ENCODE measurements at regions not wholly inside any gene's neighbourhood (a gene's known extent, or its start where the extent isn't known, plus 50 kb on each side); places are given as distances from the start of the nearest gene placed in this dataset.

GRCh38 chr6:164229716-164230115, 815.2 kb downstream of the QKI start:
- Histone ChIP-seq H3K4me1 (ENCODE audit: control insufficient read depth in 1 of 2, insufficient read depth in 2 of 2, low read length in 2 of 2) (no peaks in the 10 kb centered on the region), H3K79me2 (ENCODE audit: insufficient read depth, low read length) (no peaks in the 10 kb centered on the region), H3K4me3 (replicated peaks in 1 of 2; ENCODE audit: low read depth in 1 of 2, low read length in 2 of 2) (no peak overlapping the region), H3K9ac (ENCODE audit: low read length) (no peak overlapping the region), H3K27me3 (ENCODE audit: insufficient read depth, low read length) (no peaks in the 10 kb centered on the region), H3K9me3 (ENCODE audit: control insufficient read depth in 1 of 2, insufficient read depth in 1 of 2, low read depth in 1 of 2, low read length in 2 of 2) (peaks cover 0 to 7% of the 10 kb centered on the region in 2 experiments; a peak in 2 of 4 replicates), H4K20me1 (ENCODE audit: insufficient read depth) (no peaks in the 10 kb centered on the region), H2AFZ (ENCODE audit: low read depth, low read length, poor library complexity, severe bottlenecking) (no peak overlapping the region), H3K9me2 (ENCODE audit: insufficient read depth) (no peaks in the 10 kb centered on the region), H3K36me3 (ENCODE audit: control insufficient read depth in 1 of 2, insufficient read depth in 2 of 2, low read length in 2 of 2) (no peaks in the 10 kb centered on the region), H3K27ac (ENCODE audit: low read depth, low read length) (no peak overlapping the region), H3K4me2 (ENCODE audit: low read length) (no peak overlapping the region)
- RAD21 ChIA-PET (ENCODE audit: low non-redundant PET in 1 of 2, low total read pairs in 2 of 2, uncharacterized antibody in 2 of 2, unreplicated experiment in 2 of 2): no interaction called here
- DNase-seq (ENCODE audit: low read depth, low spot score) (no peak), ATAC-seq (no peak)
- CTCF ChIA-PET: no interaction called here
- intact Hi-C loops (cut with micrococcal nuclease): no loop called here
- TF ChIP-seq TCF7L2 (IDR thresholded peaks at IDR 0.05; ENCODE audit: borderline replicate concordance, extremely low read depth, insufficient read depth, insufficient read length) (no peak), POLR2A (IDR thresholded peaks at IDR 0.05; ENCODE audit: borderline replicate concordance, extremely low read depth, insufficient read depth, insufficient read length) (no peak), ZNF274 (IDR thresholded peaks at IDR 0.05; ENCODE audit: low read depth, low read length) (no peak), YY1 (IDR thresholded peaks at IDR 0.05; ENCODE audit: extremely low read depth, insufficient replicate concordance, low read depth, low read length) (no peak), CEBPB (IDR thresholded peaks at IDR 0.05; ENCODE audit: low read depth) (no peak), ATF3 (IDR thresholded peaks at IDR 0.05) (no peak), SP1 (IDR thresholded peaks at IDR 0.05; ENCODE audit: low read depth) (no peak)
- BruUV-seq (replicated peaks): no TSS peak
- POLR2A ChIA-PET: no interaction called here

DNA sequence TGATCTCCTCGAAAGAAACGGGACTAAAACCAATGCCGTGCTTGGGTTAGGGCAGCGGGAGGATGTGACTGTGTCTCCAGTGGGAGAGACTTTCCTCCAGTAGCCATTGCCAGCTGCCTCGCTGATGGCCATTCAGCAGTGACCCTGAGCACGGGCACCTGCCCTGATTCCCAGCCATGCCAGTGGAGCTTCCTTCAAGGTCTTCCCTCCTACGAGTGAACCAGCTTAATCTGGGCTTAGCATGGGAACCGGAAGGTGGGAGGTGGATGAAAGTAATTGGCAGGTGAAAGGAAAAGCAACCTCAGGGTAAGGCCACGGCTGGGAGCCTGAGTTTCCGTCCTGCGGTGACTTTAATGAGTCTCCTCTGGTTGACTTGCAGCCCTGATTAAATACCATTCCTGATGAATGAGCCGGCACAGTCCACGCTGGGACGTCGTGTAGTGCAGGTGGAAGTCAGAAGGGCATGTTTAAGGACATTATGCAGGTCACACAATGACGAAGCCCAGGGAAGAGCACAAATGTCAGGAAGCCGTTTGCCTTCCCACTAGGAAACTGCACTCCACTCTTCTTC, 813.5 kb downstream of the QKI start:
- Histone ChIP-seq H3K27ac (ENCODE audit: low read depth, low read length) (no peak overlapping the region), H3K79me2 (ENCODE audit: insufficient read depth, low read length) (no peaks in the 10 kb centered on the region), H4K20me1 (ENCODE audit: insufficient read depth) (no peaks in the 10 kb centered on the region), H3K4me3 (replicated peaks in 1 of 2; ENCODE audit: low read depth in 1 of 2, low read length in 2 of 2) (no peak overlapping the region), H2AFZ (ENCODE audit: low read depth, low read length, poor library complexity, severe bottlenecking) (no peak overlapping the region), H3K9me2 (ENCODE audit: insufficient read depth) (no peaks in the 10 kb centered on the region), H3K4me2 (ENCODE audit: low read length) (no peak overlapping the region), H3K9ac (ENCODE audit: low read length) (no peak overlapping the region), H3K4me1 (ENCODE audit: control insufficient read depth in 1 of 2, insufficient read depth in 2 of 2, low read length in 2 of 2) (no peaks in the 10 kb centered on the region), H3K27me3 (ENCODE audit: insufficient read depth, low read length) (no peaks in the 10 kb centered on the region), H3K36me3 (ENCODE audit: control insufficient read depth in 1 of 2, insufficient read depth in 2 of 2, low read length in 2 of 2) (no peaks in the 10 kb centered on the region), H3K9me3 (ENCODE audit: control insufficient read depth in 1 of 2, insufficient read depth in 1 of 2, low read depth in 1 of 2, low read length in 2 of 2) (peaks cover 0 to 4% of the 10 kb centered on the region in 2 experiments; a peak in 1 of 4 replicates)
- ChIA-PET RAD21 (ENCODE audit: low non-redundant PET in 1 of 2, low total read pairs in 2 of 2, uncharacterized antibody in 2 of 2, unreplicated experiment in 2 of 2) (no interaction called here), POLR2A (no interaction called here), CTCF (no interaction called here)
- BruUV-seq (replicated peaks): no TSS peak
- intact Hi-C loops (cut with micrococcal nuclease): no loop called here
- DNase-seq (ENCODE audit: low read depth, low spot score) (no peak), ATAC-seq (no peak)
- TF ChIP-seq TCF7L2 (IDR thresholded peaks at IDR 0.05; ENCODE audit: borderline replicate concordance, extremely low read depth, insufficient read depth, insufficient read length) (no peak), EZH2 (IDR thresholded peaks at IDR 0.05) (no peak), REST (IDR thresholded peaks at IDR 0.05; ENCODE audit: low read depth) (no peak), ZNF274 (IDR thresholded peaks at IDR 0.05; ENCODE audit: low read depth, low read length) (no peak), SP1 (IDR thresholded peaks at IDR 0.05; ENCODE audit: low read depth) (no peak), ZFX (IDR thresholded peaks at IDR 0.05) (no peak), ATF3 (IDR thresholded peaks at IDR 0.05) (no peak), CTCF (IDR thresholded peaks at IDR 0.05 in 2 of 3, conservative IDR thresholded peaks at IDR 0.05 in 1 of 3; ENCODE audit: borderline replicate concordance in 1 of 3, insufficient read depth in 1 of 3, low read depth in 2 of 3, low read length in 2 of 3) (no peak), EZH2phosphoT487 (IDR thresholded peaks at IDR 0.05; ENCODE audit: borderline replicate concordance) (no peak), EGR1 (IDR thresholded peaks at IDR 0.05; ENCODE audit: low read depth) (no peak), CBX3 (IDR thresholded peaks at IDR 0.05; ENCODE audit: low read depth) (no peak)
